ENCODE measurements at regions not wholly inside any gene's neighbourhood (a gene's known extent, or its start where the extent isn't known, plus 50 kb on each side); places are given as distances from the start of the nearest gene placed in this dataset.
"Not testable (repeated sequence)": the region's sequence is repeated elsewhere in the genome, so short reads cannot be mapped to it uniquely, and the experiment has no call there.

GRCh38 chr16:29355339-29356059 is 51.0 kb downstream of the NPIPB11 start:
- not testable (repeated sequence) for BruUV-seq (replicated peaks); H3K4me3 ChIP-seq (ENCODE audit: low read depth, low read length, poor library complexity, severe bottlenecking)

GRCh38 chr16:29354449-29354848 is 52.1 kb downstream of the NPIPB11 start:
- H4K20me1 ChIP-seq (ENCODE audit: insufficient read depth, low read length); CTCF ChIA-PET (ENCODE audit: unreplicated experiment); H3K4me2 ChIP-seq (ENCODE audit: low read length); H3K36me3 ChIP-seq (ENCODE audit: insufficient read depth, low read length); H3K9me3 ChIP-seq (ENCODE audit: low read length); BruUV-seq (replicated peaks); H3K27ac ChIP-seq (ENCODE audit: low read depth, low read length, poor library complexity, severe bottlenecking); DNase-seq (ENCODE audit: low spot score); H3K4me3 ChIP-seq (ENCODE audit: low read depth, low read length, poor library complexity, severe bottlenecking); H3K79me2 ChIP-seq (ENCODE audit: insufficient read depth, low read depth, low read length); intact Hi-C loops (cut with micrococcal nuclease; ENCODE audit: unreplicated experiment); H3K9me2 ChIP-seq (ENCODE audit: insufficient read depth, low read length); POLR2A ChIA-PET; H2AFZ ChIP-seq (ENCODE audit: low read length): not testable (repeated sequence)
- peaks cover 16% of the 10 kb centered on the region for H3K4me1 ChIP-seq (ENCODE audit: insufficient read depth, low read length, poor library complexity, severe bottlenecking)

More at GRCh38 chr16:29355339-29356059, 51.0 kb downstream of the NPIPB11 start:
- H3K9me3 ChIP-seq (ENCODE audit: low read length); H3K36me3 ChIP-seq (ENCODE audit: insufficient read depth, low read length); H3K4me2 ChIP-seq (ENCODE audit: low read length); H2AFZ ChIP-seq (ENCODE audit: low read length); H3K9me2 ChIP-seq (ENCODE audit: insufficient read depth, low read length); CTCF ChIA-PET (ENCODE audit: unreplicated experiment); DNase-seq (ENCODE audit: low spot score); H3K79me2 ChIP-seq (ENCODE audit: insufficient read depth, low read depth, low read length); H4K20me1 ChIP-seq (ENCODE audit: insufficient read depth, low read length); H3K27ac ChIP-seq (ENCODE audit: low read depth, low read length, poor library complexity, severe bottlenecking); intact Hi-C loops (cut with micrococcal nuclease; ENCODE audit: unreplicated experiment): not testable (repeated sequence)
- peaks cover 10% of the 10 kb centered on the region for H3K4me1 ChIP-seq (ENCODE audit: insufficient read depth, low read length, poor library complexity, severe bottlenecking)
- POLR2A ChIA-PET = interaction anchor here (0.6 kb wide), 1 partner anchor 444 kb away, joined by 4 read pairs; no protein-coding TSS in a partner anchor

GRCh38 chr16:29352617-29352999 is 53.9 kb downstream of the NPIPB11 start:
- POLR2A ChIA-PET; H3K4me3 ChIP-seq (ENCODE audit: low read depth, low read length, poor library complexity, severe bottlenecking); BruUV-seq (replicated peaks); intact Hi-C loops (cut with micrococcal nuclease; ENCODE audit: unreplicated experiment); H2AFZ ChIP-seq (ENCODE audit: low read length); H3K9me3 ChIP-seq (ENCODE audit: low read length); H3K27ac ChIP-seq (ENCODE audit: low read depth, low read length, poor library complexity, severe bottlenecking); H4K20me1 ChIP-seq (ENCODE audit: insufficient read depth, low read length); H3K4me2 ChIP-seq (ENCODE audit: low read length); CTCF ChIA-PET (ENCODE audit: unreplicated experiment); H3K79me2 ChIP-seq (ENCODE audit: insufficient read depth, low read depth, low read length); H3K9me2 ChIP-seq (ENCODE audit: insufficient read depth, low read length); H3K36me3 ChIP-seq (ENCODE audit: insufficient read depth, low read length); DNase-seq (ENCODE audit: low spot score): not testable (repeated sequence)
- peaks cover 27% of the 10 kb centered on the region for H3K4me1 ChIP-seq (ENCODE audit: insufficient read depth, low read length, poor library complexity, severe bottlenecking)

GRCh38 chr16:29351970-29352616 is 54.4 kb downstream of the NPIPB11 start:
- BruUV-seq (replicated peaks); CTCF ChIA-PET (ENCODE audit: unreplicated experiment); H3K27ac ChIP-seq (ENCODE audit: low read depth, low read length, poor library complexity, severe bottlenecking); H3K9me3 ChIP-seq (ENCODE audit: low read length); H3K9me2 ChIP-seq (ENCODE audit: insufficient read depth, low read length); H4K20me1 ChIP-seq (ENCODE audit: insufficient read depth, low read length); H3K36me3 ChIP-seq (ENCODE audit: insufficient read depth, low read length); DNase-seq (ENCODE audit: low spot score); H3K4me3 ChIP-seq (ENCODE audit: low read depth, low read length, poor library complexity, severe bottlenecking); H2AFZ ChIP-seq (ENCODE audit: low read length); POLR2A ChIA-PET; H3K79me2 ChIP-seq (ENCODE audit: insufficient read depth, low read depth, low read length); intact Hi-C loops (cut with micrococcal nuclease; ENCODE audit: unreplicated experiment); H3K4me2 ChIP-seq (ENCODE audit: low read length): not testable (repeated sequence)
- peaks cover 29% of the 10 kb centered on the region for H3K4me1 ChIP-seq (ENCODE audit: insufficient read depth, low read length, poor library complexity, severe bottlenecking)

- H4K20me1 ChIP-seq (ENCODE audit: insufficient read depth, low read length); H2AFZ ChIP-seq (ENCODE audit: low read length); intact Hi-C loops (cut with micrococcal nuclease; ENCODE audit: unreplicated experiment); H3K79me2 ChIP-seq (ENCODE audit: insufficient read depth, low read depth, low read length); H3K4me3 ChIP-seq (ENCODE audit: low read depth, low read length, poor library complexity, severe bottlenecking); H3K4me2 ChIP-seq (ENCODE audit: low read length); H3K9me2 ChIP-seq (ENCODE audit: insufficient read depth, low read length); H3K9me3 ChIP-seq (ENCODE audit: low read length); POLR2A ChIA-PET; CTCF ChIA-PET (ENCODE audit: unreplicated experiment); DNase-seq (ENCODE audit: low spot score); H3K27ac ChIP-seq (ENCODE audit: low read depth, low read length, poor library complexity, severe bottlenecking); H3K36me3 ChIP-seq (ENCODE audit: insufficient read depth, low read length); BruUV-seq (replicated peaks): not testable (repeated sequence)
- peaks cover 34% of the 10 kb centered on the region for H3K4me1 ChIP-seq (ENCODE audit: insufficient read depth, low read length, poor library complexity, severe bottlenecking)
Measured at GRCh38 chr16:29351271-29351969, 55.1 kb downstream of the NPIPB11 start.

GRCh38 chr16:29349966-29350365 is 56.5 kb downstream of the NPIPB11 start:
- H3K36me3 ChIP-seq (ENCODE audit: insufficient read depth, low read length); DNase-seq (ENCODE audit: low spot score); H4K20me1 ChIP-seq (ENCODE audit: insufficient read depth, low read length); H3K9me2 ChIP-seq (ENCODE audit: insufficient read depth, low read length); H3K9me3 ChIP-seq (ENCODE audit: low read length); H3K4me3 ChIP-seq (ENCODE audit: low read depth, low read length, poor library complexity, severe bottlenecking); BruUV-seq (replicated peaks); H2AFZ ChIP-seq (ENCODE audit: low read length); H3K79me2 ChIP-seq (ENCODE audit: insufficient read depth, low read depth, low read length); H3K27ac ChIP-seq (ENCODE audit: low read depth, low read length, poor library complexity, severe bottlenecking); H3K4me2 ChIP-seq (ENCODE audit: low read length); POLR2A ChIA-PET; CTCF ChIA-PET (ENCODE audit: unreplicated experiment); intact Hi-C loops (cut with micrococcal nuclease; ENCODE audit: unreplicated experiment): not testable (repeated sequence)
- peaks cover 41% of the 10 kb centered on the region for H3K4me1 ChIP-seq (ENCODE audit: insufficient read depth, low read length, poor library complexity, severe bottlenecking)
